HepG2 (cell line): ENCODE measurements at regions not wholly inside any gene's neighbourhood (a gene's known extent, or its start where the extent isn't known, plus 50 kb on each side); places are given as distances from the start of the nearest gene placed in this dataset.

ENCODE experiments used
- CHD4 ChIP-seq: fragments of 200-600 bp; sonication (generic); IDR thresholded peaks from 2 replicates; pipeline ENCODE4 v1.7.0; 2017; ENCODE audit warnings: mild to moderate bottlenecking, low read length, borderline replicate concordance
- CREB1 ChIP-seq, 2 experiments: fragments of 450-650 bp in 1 of 2; IDR thresholded peaks; 2 replicates each; pipeline ENCODE4 v1.6.1; 2016 to 2017; ENCODE audit warnings: control low read depth in 1 of 2, mild to moderate bottlenecking in 1 of 2, missing compliant biosample characterization in 1 of 2, missing genetic modification characterization in 1 of 2
- CTCF ChIP-seq: sonication (generic); formaldehyde crosslinking; IDR thresholded peaks from 2 replicates; pipeline ENCODE4 v1.5.0; 2020; ENCODE audit warnings: mild to moderate bottlenecking, missing genetic modification reagents, moderate library complexity
- ELK4 ChIP-seq: sonication (generic); formaldehyde crosslinking; IDR thresholded peaks from 2 replicates; pipeline ENCODE4 v1.9.0; 2021; ENCODE audit warnings: missing genetic modification reagents, borderline replicate concordance
- HDAC1 ChIP-seq: sonication (generic); formaldehyde crosslinking; IDR thresholded peaks from 2 replicates; pipeline ENCODE4 v1.5.1; 2020; ENCODE audit warnings: mild to moderate bottlenecking, missing genetic modification reagents
- MAFK ChIP-seq, 2 experiments: IDR thresholded peaks in 1 of 2; conservative IDR thresholded peaks in 1 of 2; 2 replicates each; pipeline ENCODE4 v1.6.1; 2011; ENCODE audit warnings: improper control_type of control experiment in 2 of 2, low read length in 2 of 2
- ZBTB20 ChIP-seq: sonication (generic); formaldehyde crosslinking; IDR thresholded peaks from 2 replicates; pipeline ENCODE4 v1.8.1; 2023; ENCODE audit warnings: missing genetic modification reagents, low read depth, mild to moderate bottlenecking, borderline replicate concordance
- ZNF740 ChIP-seq: sonication (generic); formaldehyde crosslinking; IDR thresholded peaks from 2 replicates; pipeline ENCODE4 v1.4.0; 2020; ENCODE audit warnings: missing genetic modification reagents

GRCh38 chr3:24566927-24567326, 72.3 kb upstream of the THRB start:
- TF ChIP-seq ZBTB20 (CRISPR knock-in tag) (no peak), ELK4 (CRISPR knock-in tag) (no peak), CTCF (CRISPR knock-in tag) (no peak), MAFK (conservative IDR thresholded peaks at IDR 0.05 in 1 of 2, IDR thresholded peaks at IDR 0.05 in 1 of 2; ENCODE audit: low read length in 2 of 2) (no peak), HDAC1 (CRISPR knock-in tag) (no peak), ZNF740 (CRISPR knock-in tag) (no peak), CREB1 (IDR thresholded peaks at IDR 0.05) (no peak), CREB1 (CRISPR knock-in tag; IDR thresholded peaks at IDR 0.05) (no peak), CHD4 (no peak)
